SK-N-SH (cell line): ENCODE measurements at regions not wholly inside any gene's neighbourhood (a gene's known extent, or its start where the extent isn't known, plus 50 kb on each side); places are given as distances from the start of the nearest gene placed in this dataset.

ENCODE experiments used
- CTCF ChIA-PET: fragments of 300-600, 350-600 bp; formaldehyde crosslinking; extraction: SDS; loops from one replicate; lab custom pipeline; 2021; lab: Yijun Ruan, JAX
- POLR2A ChIA-PET: fragments of 350-600 bp; sonication (Branson Sonifier 250); formaldehyde crosslinking; extraction: SDS; loops from one replicate; lab custom pipeline; 2020; ENCODE audit warnings: antibody characterized with exemption, inconsistent platforms; lab: Yijun Ruan, JAX
- DNase-seq: peaks from one replicate; pipeline ENCODE4 v3.0.0; 2012
- H2AFZ ChIP-seq: fragments of 200-600 bp; sonication (generic); 2 replicates; pipeline ENCODE4 v1.8.1; 2016; ENCODE audit warnings: antibody characterized with exemption, mild to moderate bottlenecking, low read depth
- H3F3A ChIP-seq: fragments of 200-600 bp; sonication (generic); replicated peaks from 2 replicates; pipeline ENCODE3; 2016; ENCODE audit warnings: antibody characterized with exemption, mild to moderate bottlenecking; ENCODE audit not compliant: insufficient read depth
- H3K27ac ChIP-seq, 2 experiments: fragments of 200-500 bp in 1 of 2; fragments of 200-600 bp in 1 of 2; sonication (Bioruptor generic) in 1 of 2; sonication (generic), shearing (Covaris generic) in 1 of 2; 2 replicates each; pipeline versions ENCODE4 v1.5.1 to v1.6.1; 2014 to 2016; ENCODE audit warnings: low read depth in 2 of 2, inconsistent platforms in 1 of 2, low read length in 1 of 2, mild to moderate bottlenecking in 1 of 2, mixed read lengths in 1 of 2
- H3K27me3 ChIP-seq: fragments of 200-600 bp; sonication (generic), shearing (Covaris generic); 2 replicates; pipeline ENCODE4 v1.6.1; 2016; ENCODE audit warnings: mixed run types; ENCODE audit not compliant: insufficient read depth
- H3K36me3 ChIP-seq, 2 experiments: fragments of 200-500 bp in 1 of 2; fragments of 200-600 bp in 1 of 2; sonication (Bioruptor generic) in 1 of 2; sonication (generic) in 1 of 2; replicated peaks in 1 of 2; 2 replicates each; pipeline versions ENCODE3 to v1.5.1; 2014 to 2016; ENCODE audit warnings: low read length in 1 of 2, mild to moderate bottlenecking in 1 of 2; ENCODE audit not compliant: insufficient read depth in 2 of 2, control insufficient read depth in 1 of 2
- H3K4me1 ChIP-seq, 2 experiments: fragments of 200-500 bp in 1 of 2; fragments of 200-600 bp in 1 of 2; sonication (Bioruptor generic) in 1 of 2; sonication (generic), shearing (Covaris generic) in 1 of 2; 2 replicates each; pipeline versions ENCODE4 v1.5.1 to v1.6.1; 2014 to 2016; ENCODE audit warnings: low read depth in 1 of 2, low read length in 1 of 2, mixed run types in 1 of 2; ENCODE audit not compliant: insufficient read depth in 2 of 2, control insufficient read depth in 1 of 2
- H3K4me2 ChIP-seq: fragments of 200-600 bp; sonication (generic), shearing (Covaris generic); 2 replicates; pipeline ENCODE4 v1.6.1; 2017; ENCODE audit warnings: mixed run types
- H3K4me3 ChIP-seq, 2 experiments: fragments of 200-500 bp in 1 of 2; fragments of 200-600 bp in 1 of 2; sonication (Bioruptor generic) in 1 of 2; sonication (generic), shearing (Covaris generic) in 1 of 2; 2 replicates each; pipeline versions ENCODE4 v1.5.1 to v1.8.1; 2014 to 2016; ENCODE audit warnings: low read depth in 2 of 2, inconsistent platforms in 1 of 2, low read length in 1 of 2, mild to moderate bottlenecking in 1 of 2, mixed read lengths in 1 of 2, moderate library complexity in 1 of 2
- H3K79me2 ChIP-seq: fragments of 200-600 bp; sonication (generic); 2 replicates; pipeline ENCODE4 v1.8.1; 2017; ENCODE audit warnings: mild to moderate bottlenecking; ENCODE audit not compliant: insufficient read depth
- H3K9ac ChIP-seq: fragments of 200-600 bp; sonication (generic); 2 replicates; pipeline ENCODE4 v1.6.1; 2017; ENCODE audit warnings: mixed run types
- H3K9me2 ChIP-seq: fragments of 200-600 bp; sonication (generic); 2 replicates; pipeline ENCODE4 v1.6.1; 2017; ENCODE audit warnings: mixed run types
- H3K9me3 ChIP-seq: fragments of 200-600 bp; sonication (generic); 2 replicates; pipeline ENCODE4 v1.6.1; 2017; ENCODE audit warnings: mixed run types, mild to moderate bottlenecking, moderate library complexity
- H4K20me1 ChIP-seq: fragments of 200-600 bp; sonication (generic); 2 replicates; pipeline ENCODE4 v1.6.1; 2017; ENCODE audit warnings: mild to moderate bottlenecking, mixed run types; ENCODE audit not compliant: insufficient read depth
- CHD2 ChIP-seq: fragments of 150-350 bp; IDR thresholded peaks from 2 replicates; pipeline ENCODE4 v1.6.1; 2018; ENCODE audit warnings: low read length; ENCODE audit not compliant: partially characterized antibody
- CTCF ChIP-seq: fragments of 200-600 bp; sonication (generic); IDR thresholded peaks from 2 replicates; pipeline ENCODE4 v1.6.1; 2017; ENCODE audit warnings: antibody characterized with exemption, mild to moderate bottlenecking, moderate library complexity
- ELF1 ChIP-seq: IDR thresholded peaks from 2 replicates; pipeline ENCODE4 v1.4.0; 2012
- EZH2phosphoT487 ChIP-seq: fragments of 200-600 bp; sonication (generic); IDR thresholded peaks from 2 replicates; pipeline ENCODE4 v1.6.1; 2017; ENCODE audit warnings: low read depth, mixed run types, mild to moderate bottlenecking, antibody characterized with exemption, moderate library complexity, borderline replicate concordance
- GABPA ChIP-seq: IDR thresholded peaks from 2 replicates; pipeline ENCODE4 v1.4.0; 2012; ENCODE audit warnings: low read depth, mild to moderate bottlenecking
- GATA2 ChIP-seq: sonication (generic); formaldehyde crosslinking; IDR thresholded peaks from 2 replicates; pipeline ENCODE4 v1.5.0; 2020; ENCODE audit warnings: mild to moderate bottlenecking, missing genetic modification reagents
- IRF3 ChIP-seq: fragments of 150-350 bp; IDR thresholded peaks from 2 replicates; pipeline ENCODE4 v1.6.1; 2016; ENCODE audit warnings: mild to moderate bottlenecking, low read depth, low read length
- MAX ChIP-seq: IDR thresholded peaks from 2 replicates; pipeline ENCODE4 v1.4.0; 2012; ENCODE audit warnings: low read depth
- MEF2A ChIP-seq: IDR thresholded peaks from 2 replicates; pipeline ENCODE4 v1.4.0; 2012; ENCODE audit warnings: low read depth, borderline replicate concordance
- POLR2AphosphoS5 ChIP-seq: IDR thresholded peaks from 2 replicates; pipeline ENCODE4 v1.6.1; 2012; ENCODE audit warnings: low read depth, low read length
- RFX5 ChIP-seq: IDR thresholded peaks from 2 replicates; pipeline ENCODE4 v1.6.1; 2012; ENCODE audit warnings: mild to moderate bottlenecking, improper control_type of control experiment, low read length
- TCF12 ChIP-seq: IDR thresholded peaks from 2 replicates; pipeline ENCODE4 v1.4.0; 2012
- USF1 ChIP-seq: IDR thresholded peaks from 2 replicates; pipeline ENCODE4 v1.4.0; 2012; ENCODE audit warnings: low read depth, borderline replicate concordance
- USF2 ChIP-seq: fragments of 150-350 bp; IDR thresholded peaks from 2 replicates; pipeline ENCODE4 v1.6.1; 2017; ENCODE audit warnings: antibody characterized with exemption, low read length, low read depth, borderline replicate concordance
- ZBTB33 ChIP-seq: IDR thresholded peaks from 2 replicates; pipeline ENCODE4 v1.4.0; 2012; ENCODE audit warnings: low read depth, borderline replicate concordance
- WGBS: methylation state at CpG from one replicate; pipeline ENCODE4 v1.1.6; 2017; ENCODE audit warnings: low lambda C conversion rate; 5-methylcytosine and 5-hydroxymethylcytosine counted together

GRCh38 chr15:47565949-47566348, 151.4 kb upstream of the SEMA6D start (continued):
- TF ChIP-seq MAX (no peak), ELF1 (no peak)

GRCh38 chr15:47566610-47567009, 150.7 kb upstream of the SEMA6D start:
- Histone ChIP-seq H3K4me2 (no peak overlapping the region), H3K9me3 (no peaks in the 10 kb centered on the region), H4K20me1 (no peaks in the 10 kb centered on the region), H3K9ac (no peak overlapping the region), H3K27me3 (no peaks in the 10 kb centered on the region)
- 52% methylated on average over 6 of the region's 6 CpGs for WGBS
- no peak for TF ChIP-seq CHD2
- no peak for TF ChIP-seq TCF12
- no peak for TF ChIP-seq EZH2phosphoT487
- no peak for TF ChIP-seq GATA2 (CRISPR knock-in tag)
- TF ChIP-seq MAX = no peak
- TF ChIP-seq CTCF = no peak
- no peak for TF ChIP-seq MEF2A
- TF ChIP-seq, all 33 proteins: peak for 0
- no peak overlapping the region for H3K4me3 ChIP-seq
- H3K36me3 ChIP-seq = no peaks in the 10 kb centered on the region
- H3K79me2 ChIP-seq = no peaks in the 10 kb centered on the region
- no peak for DNase-seq
- H3K9me2 ChIP-seq = no peaks in the 10 kb centered on the region
- H3K4me1 ChIP-seq = peaks cover 0 to 3% of the 10 kb centered on the region in 2 experiments; a peak in 1 of 4 replicates
- no peak overlapping the region for H2AFZ ChIP-seq
- H3K27ac ChIP-seq = no peak overlapping the region
- ChIA-PET CTCF (no interaction called here), POLR2A (no interaction called here)
- no peaks in the 10 kb centered on the region for H3F3A ChIP-seq

GRCh38 chr15:47568030-47568429, 149.3 kb upstream of the SEMA6D start:
- Histone ChIP-seq H3K9me2 (no peaks in the 10 kb centered on the region), H3K4me2 (no peak overlapping the region), H3K9ac (no peak overlapping the region), H3K36me3 (no peaks in the 10 kb centered on the region), H2AFZ (no peak overlapping the region), H3K27ac (no peak overlapping the region), H4K20me1 (no peaks in the 10 kb centered on the region), H3K79me2 (no peaks in the 10 kb centered on the region), H3K27me3 (no peaks in the 10 kb centered on the region), H3K4me3 (no peak overlapping the region), H3F3A (no peaks in the 10 kb centered on the region), H3K4me1 (peaks cover 0 to 3% of the 10 kb centered on the region in 2 experiments; a peak in 2 of 4 replicates), H3K9me3 (no peaks in the 10 kb centered on the region)
- POLR2A ChIA-PET = no interaction called here
- CTCF ChIA-PET = no interaction called here
- WGBS = 27% methylated on average over 2 of the region's 2 CpGs
- DNase-seq = no peak
- no peak for TF ChIP-seq RFX5
- no peak for TF ChIP-seq GABPA
- TF ChIP-seq POLR2AphosphoS5 = no peak
- no peak for TF ChIP-seq ZBTB33
- no peak for TF ChIP-seq USF1
- TF ChIP-seq MEF2A = no peak
- TF ChIP-seq USF2 = no peak
- TF ChIP-seq IRF3 = no peak
- TF ChIP-seq CTCF = no peak
